Ishikawa (cell line): ENCODE measurements at regions not wholly inside any gene's neighbourhood (a gene's known extent, or its start where the extent isn't known, plus 50 kb on each side); places are given as distances from the start of the nearest gene placed in this dataset.

Source experiments
- CEBPB ChIP-seq: IDR thresholded peaks from 2 replicates; pipeline ENCODE4 v1.6.1; 2012
- CREB1 ChIP-seq: IDR thresholded peaks from 2 replicates; pipeline ENCODE4 v1.6.1; 2012; ENCODE audit warnings: low read depth
- EGR1 ChIP-seq: IDR thresholded peaks from 2 replicates; pipeline ENCODE4 v1.6.1; 2012
- EP300 ChIP-seq: IDR thresholded peaks from 2 replicates; pipeline ENCODE4 v1.6.1; 2012; ENCODE audit warnings: borderline replicate concordance
- FOXM1 ChIP-seq: IDR thresholded peaks from 2 replicates; pipeline ENCODE4 v1.6.1; 2012; ENCODE audit warnings: low read depth, borderline replicate concordance
- NFIC ChIP-seq: IDR thresholded peaks from 2 replicates; pipeline ENCODE4 v1.6.1; 2012
- RAD21 ChIP-seq: IDR thresholded peaks from 2 replicates; pipeline ENCODE4 v1.6.1; 2012; ENCODE audit warnings: low read depth
- TAF1 ChIP-seq: IDR thresholded peaks from 2 replicates; pipeline ENCODE4 v1.6.1; 2012; ENCODE audit warnings: low read depth, mild to moderate bottlenecking
- TCF12 ChIP-seq: IDR thresholded peaks from 2 replicates; pipeline ENCODE4 v1.6.1; 2012; ENCODE audit warnings: low read depth
- TEAD4 ChIP-seq: IDR thresholded peaks from 2 replicates; pipeline ENCODE4 v1.6.1; 2012
- YY1 ChIP-seq: IDR thresholded peaks from 2 replicates; pipeline ENCODE4 v1.6.1; 2012; ENCODE audit warnings: low read depth
- ZBTB7A ChIP-seq: IDR thresholded peaks from 2 replicates; pipeline ENCODE4 v1.6.1; 2012; ENCODE audit warnings: low read depth
- TF ChIP-seq, protein P1 (sequence below): IDR thresholded peaks from 2 replicates; pipeline ENCODE4 v1.6.1; 2012; ENCODE audit warnings: low read depth, mild to moderate bottlenecking
- TF ChIP-seq, protein P2 (sequence below): IDR thresholded peaks from 2 replicates; pipeline ENCODE4 v1.6.1; 2012
- TF ChIP-seq, protein P3 (sequence below): IDR thresholded peaks from 2 replicates; pipeline ENCODE4 v1.6.1; 2012

DNA sequence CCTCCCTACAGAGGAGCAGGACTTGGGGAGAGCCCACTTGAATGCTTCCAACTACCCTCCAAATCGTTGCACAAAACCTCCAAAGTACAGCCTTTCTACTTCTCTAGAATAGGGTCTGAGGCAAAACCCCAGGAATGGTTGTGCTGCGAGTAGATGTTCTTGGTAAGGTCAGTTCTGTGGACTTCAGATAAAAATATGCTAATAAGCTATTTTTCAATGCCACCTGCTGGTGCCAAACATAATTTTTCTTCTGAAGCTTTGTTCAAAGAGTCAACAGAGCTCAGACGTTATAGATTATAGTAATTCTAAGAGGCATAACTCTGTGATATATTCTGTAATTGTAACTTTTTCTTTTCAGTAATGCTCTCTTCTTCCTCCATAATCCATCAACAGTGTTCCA is 425.7 kb downstream of the GPAT3 start:
- no peak for TF ChIP-seq EGR1
- TF ChIP-seq CEBPB: no peak
- no peak for TF ChIP-seq YY1
- TF ChIP-seq CREB1: no peak
- TF ChIP-seq ZBTB7A: no peak
- TF ChIP-seq EP300: no peak
- TF ChIP-seq, protein P1, sequence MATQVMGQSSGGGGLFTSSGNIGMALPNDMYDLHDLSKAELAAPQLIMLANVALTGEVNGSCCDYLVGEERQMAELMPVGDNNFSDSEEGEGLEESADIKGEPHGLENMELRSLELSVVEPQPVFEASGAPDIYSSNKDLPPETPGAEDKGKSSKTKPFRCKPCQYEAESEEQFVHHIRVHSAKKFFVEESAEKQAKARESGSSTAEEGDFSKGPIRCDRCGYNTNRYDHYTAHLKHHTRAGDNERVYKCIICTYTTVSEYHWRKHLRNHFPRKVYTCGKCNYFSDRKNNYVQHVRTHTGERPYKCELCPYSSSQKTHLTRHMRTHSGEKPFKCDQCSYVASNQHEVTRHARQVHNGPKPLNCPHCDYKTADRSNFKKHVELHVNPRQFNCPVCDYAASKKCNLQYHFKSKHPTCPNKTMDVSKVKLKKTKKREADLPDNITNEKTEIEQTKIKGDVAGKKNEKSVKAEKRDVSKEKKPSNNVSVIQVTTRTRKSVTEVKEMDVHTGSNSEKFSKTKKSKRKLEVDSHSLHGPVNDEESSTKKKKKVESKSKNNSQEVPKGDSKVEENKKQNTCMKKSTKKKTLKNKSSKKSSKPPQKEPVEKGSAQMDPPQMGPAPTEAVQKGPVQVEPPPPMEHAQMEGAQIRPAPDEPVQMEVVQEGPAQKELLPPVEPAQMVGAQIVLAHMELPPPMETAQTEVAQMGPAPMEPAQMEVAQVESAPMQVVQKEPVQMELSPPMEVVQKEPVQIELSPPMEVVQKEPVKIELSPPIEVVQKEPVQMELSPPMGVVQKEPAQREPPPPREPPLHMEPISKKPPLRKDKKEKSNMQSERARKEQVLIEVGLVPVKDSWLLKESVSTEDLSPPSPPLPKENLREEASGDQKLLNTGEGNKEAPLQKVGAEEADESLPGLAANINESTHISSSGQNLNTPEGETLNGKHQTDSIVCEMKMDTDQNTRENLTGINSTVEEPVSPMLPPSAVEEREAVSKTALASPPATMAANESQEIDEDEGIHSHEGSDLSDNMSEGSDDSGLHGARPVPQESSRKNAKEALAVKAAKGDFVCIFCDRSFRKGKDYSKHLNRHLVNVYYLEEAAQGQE: no peak
- no peak for TF ChIP-seq TCF12
- no peak for TF ChIP-seq TEAD4
- TF ChIP-seq, protein P2, sequence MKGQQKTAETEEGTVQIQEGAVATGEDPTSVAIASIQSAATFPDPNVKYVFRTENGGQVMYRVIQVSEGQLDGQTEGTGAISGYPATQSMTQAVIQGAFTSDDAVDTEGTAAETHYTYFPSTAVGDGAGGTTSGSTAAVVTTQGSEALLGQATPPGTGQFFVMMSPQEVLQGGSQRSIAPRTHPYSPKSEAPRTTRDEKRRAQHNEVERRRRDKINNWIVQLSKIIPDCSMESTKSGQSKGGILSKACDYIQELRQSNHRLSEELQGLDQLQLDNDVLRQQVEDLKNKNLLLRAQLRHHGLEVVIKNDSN: no peak
- no peak for TF ChIP-seq FOXM1

DNA sequence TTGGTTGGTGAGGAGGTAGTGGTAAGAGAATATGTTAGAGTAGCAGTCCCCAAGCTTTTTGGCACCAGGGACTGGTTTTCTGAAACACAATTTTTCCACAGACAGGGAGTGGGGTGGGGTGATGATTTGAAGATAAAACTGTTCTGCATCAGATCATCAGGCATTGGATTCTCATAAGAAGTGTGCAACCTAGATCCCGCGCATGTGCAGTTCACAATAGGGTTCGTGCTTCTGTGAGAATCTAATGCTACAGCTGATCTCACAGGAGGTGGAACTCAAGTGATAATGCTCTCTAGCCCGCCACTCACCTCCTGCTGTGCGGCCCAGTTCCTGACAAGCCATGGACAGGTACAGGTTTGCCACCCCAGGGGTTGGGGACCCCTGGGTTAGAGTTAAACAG is 423.3 kb downstream of the GPAT3 start:
- TF ChIP-seq, protein P3, sequence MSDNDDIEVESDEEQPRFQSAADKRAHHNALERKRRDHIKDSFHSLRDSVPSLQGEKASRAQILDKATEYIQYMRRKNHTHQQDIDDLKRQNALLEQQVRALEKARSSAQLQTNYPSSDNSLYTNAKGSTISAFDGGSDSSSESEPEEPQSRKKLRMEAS: no peak
- TF ChIP-seq EGR1: no peak

DNA sequence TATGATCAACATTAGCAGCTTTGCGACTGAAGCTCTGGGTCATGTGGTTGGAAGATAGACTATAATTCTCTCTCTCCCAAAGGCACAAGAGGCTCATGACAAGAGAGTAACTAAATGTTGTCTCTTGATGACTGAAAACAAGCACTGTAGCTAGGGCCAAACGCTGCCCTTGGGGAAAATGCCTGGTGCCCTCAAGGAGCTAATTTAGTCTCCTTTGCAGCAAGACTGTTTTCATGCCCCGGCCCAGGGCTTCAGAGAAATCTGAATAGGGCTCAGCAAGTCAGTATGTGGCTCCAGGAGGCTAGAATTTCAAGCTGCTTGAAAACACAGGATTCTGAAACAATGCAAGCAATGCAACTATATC is 411.9 kb downstream of the GPAT3 start:
- TF ChIP-seq, protein P1: no peak
- TF ChIP-seq RAD21 (no peak), ZBTB7A (no peak), NFIC (no peak), FOXM1 (no peak), YY1 (no peak), TCF12 (no peak), CEBPB (no peak), CREB1 (no peak)
- TF ChIP-seq, protein P3: no peak
- TF ChIP-seq, protein P2: no peak

DNA sequence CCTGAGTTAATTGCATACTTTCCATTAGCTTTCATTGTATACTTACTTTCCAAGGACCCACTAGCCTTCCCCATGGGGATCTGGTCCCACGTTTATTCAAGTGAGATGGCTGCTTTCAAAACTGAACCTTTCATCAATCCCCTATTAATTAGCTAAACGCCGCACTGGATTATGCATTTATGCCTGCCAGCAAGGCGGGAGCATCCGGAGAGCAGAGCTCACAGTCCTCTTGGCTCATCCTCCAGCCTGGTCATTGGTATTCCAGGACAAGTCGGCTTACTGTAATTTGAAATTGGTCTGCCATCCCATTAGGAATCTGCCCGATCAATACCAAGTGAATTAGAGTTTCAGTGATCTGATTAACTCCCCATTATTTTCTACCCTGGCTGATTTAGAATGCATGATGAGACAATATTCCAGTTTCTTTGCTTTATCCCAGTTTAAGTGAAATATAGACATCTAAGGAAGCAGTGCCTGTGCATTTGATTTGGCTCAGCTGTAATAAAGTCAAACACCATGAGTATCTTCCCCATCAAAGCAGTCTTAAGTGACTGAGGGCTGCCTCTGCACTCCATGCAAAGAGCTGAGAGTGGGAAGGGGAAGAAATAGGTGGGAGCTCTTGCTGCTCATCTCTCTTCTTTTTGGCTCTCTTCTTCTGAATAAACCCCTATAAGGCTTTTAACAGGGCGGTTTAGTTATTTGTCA is 411.4 kb downstream of the GPAT3 start:
- no peak for TF ChIP-seq CEBPB
- TF ChIP-seq, protein P3: no peak

DNA sequence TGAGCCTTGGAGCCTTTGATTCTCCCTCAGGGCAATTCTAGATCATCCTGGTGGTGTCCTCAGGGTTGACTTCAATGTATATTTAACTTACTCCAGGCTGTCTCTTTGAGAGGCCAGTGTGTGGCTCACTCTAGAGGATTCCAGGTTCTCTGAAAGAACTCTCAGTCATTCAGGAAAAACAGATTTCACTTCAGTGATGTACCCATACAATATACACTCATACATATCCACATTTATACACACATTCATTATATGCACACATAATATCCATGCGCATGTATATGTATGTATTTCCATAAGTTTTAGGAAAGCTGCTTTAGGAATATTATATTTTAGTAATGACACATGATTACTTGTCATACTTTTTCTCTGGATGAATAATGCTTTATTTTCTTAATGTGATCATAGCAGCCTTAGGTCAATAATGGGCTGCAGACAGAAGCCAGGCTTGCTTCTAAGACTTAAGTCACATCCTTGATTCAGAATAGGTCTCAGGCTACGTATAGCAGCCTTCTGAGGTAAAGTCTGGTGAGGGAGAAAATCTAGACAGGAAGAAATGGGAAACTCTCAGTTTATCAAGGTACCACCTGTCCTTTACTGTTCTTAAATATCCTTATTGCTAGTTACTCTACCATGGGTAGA is 397.0 kb downstream of the GPAT3 start:
- TF ChIP-seq EGR1 (no peak), NFIC (no peak), RAD21 (no peak), TCF12 (no peak), TAF1 (no peak), FOXM1 (no peak), CREB1 (no peak), CEBPB (no peak), YY1 (no peak), ZBTB7A (no peak), EP300 (no peak), TEAD4 (no peak)
- TF ChIP-seq, protein P2: no peak
- TF ChIP-seq, protein P3: no peak
- TF ChIP-seq, protein P1: no peak
